ENCODE measurements at regions not wholly inside any gene's neighbourhood (a gene's known extent, or its start where the extent isn't known, plus 50 kb on each side); places are given as distances from the start of the nearest gene placed in this dataset.

DNA sequence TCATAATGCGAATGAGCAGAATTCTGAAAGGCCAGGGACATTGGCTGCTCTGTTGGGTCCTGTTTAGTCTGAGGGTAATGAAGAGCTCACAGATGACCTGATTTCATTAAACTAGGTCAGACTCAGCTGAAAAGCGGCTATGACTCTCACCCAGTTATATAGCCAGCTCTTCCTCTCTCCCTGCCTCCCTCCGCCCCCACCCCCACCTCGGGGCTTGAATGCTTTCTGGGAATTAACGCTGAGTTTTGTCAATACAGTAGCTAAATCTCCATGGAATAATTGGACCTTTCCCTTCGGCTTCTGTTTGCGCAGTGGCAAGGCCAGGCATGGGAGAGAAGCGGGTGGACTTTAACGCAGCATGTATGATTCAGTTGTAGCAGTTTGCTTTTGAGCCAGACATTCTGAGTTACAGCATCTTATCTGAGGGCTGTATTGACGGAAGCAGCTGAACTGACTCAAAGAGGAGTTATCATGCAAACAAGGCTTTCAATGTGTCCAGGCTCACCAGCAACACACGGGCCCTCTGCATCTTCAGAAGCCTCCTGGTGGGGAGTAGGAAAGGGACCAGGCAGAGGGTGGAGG lies 110.6 kb downstream of the MYCN start:
- TF ChIP-seq, protein P1, sequence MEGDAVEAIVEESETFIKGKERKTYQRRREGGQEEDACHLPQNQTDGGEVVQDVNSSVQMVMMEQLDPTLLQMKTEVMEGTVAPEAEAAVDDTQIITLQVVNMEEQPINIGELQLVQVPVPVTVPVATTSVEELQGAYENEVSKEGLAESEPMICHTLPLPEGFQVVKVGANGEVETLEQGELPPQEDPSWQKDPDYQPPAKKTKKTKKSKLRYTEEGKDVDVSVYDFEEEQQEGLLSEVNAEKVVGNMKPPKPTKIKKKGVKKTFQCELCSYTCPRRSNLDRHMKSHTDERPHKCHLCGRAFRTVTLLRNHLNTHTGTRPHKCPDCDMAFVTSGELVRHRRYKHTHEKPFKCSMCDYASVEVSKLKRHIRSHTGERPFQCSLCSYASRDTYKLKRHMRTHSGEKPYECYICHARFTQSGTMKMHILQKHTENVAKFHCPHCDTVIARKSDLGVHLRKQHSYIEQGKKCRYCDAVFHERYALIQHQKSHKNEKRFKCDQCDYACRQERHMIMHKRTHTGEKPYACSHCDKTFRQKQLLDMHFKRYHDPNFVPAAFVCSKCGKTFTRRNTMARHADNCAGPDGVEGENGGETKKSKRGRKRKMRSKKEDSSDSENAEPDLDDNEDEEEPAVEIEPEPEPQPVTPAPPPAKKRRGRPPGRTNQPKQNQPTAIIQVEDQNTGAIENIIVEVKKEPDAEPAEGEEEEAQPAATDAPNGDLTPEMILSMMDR (IDR thresholded peaks at IDR 0.05; ENCODE audit: poor library complexity, severe bottlenecking) = no peak
- TF ChIP-seq SMC3 (conservative IDR thresholded peaks at IDR 0.05; ENCODE audit: poor library complexity) = no peak
- no peak for TF ChIP-seq EP300 (conservative IDR thresholded peaks at IDR 0.05; ENCODE audit: poor library complexity, severe bottlenecking)
